Right lobe of liver (tissue), 4 donors: ENCODE measurements at regions not wholly inside any gene's neighbourhood (a gene's known extent, or its start where the extent isn't known, plus 50 kb on each side); places are given as distances from the start of the nearest gene placed in this dataset.

Experiments
- POLR2A ChIP-seq: fragments of 450-650 bp; IDR thresholded peaks from one replicate; pipeline ENCODE4 v1.6.1; 2017; ENCODE audit warnings: antibody characterized with exemption, mild to moderate bottlenecking
- TF ChIP-seq, protein P1 (sequence below), 4 donors: fragments of 200-600 bp in 3 of 4; fragments of 450-650 bp in 1 of 4; IDR thresholded peaks; one replicate each; pipeline versions ENCODE4 v1.5.1 to v1.8.0; 2016 to 2022; ENCODE audit warnings: antibody characterized with exemption in 4 of 4, mild to moderate bottlenecking in 2 of 4
- donor health status: DM: no; HTN: no; CAD: no.
- donor health status: DM: no; HTN: no; CAD: no.
- donor health status: DM: no; HTN: yes; CAD: no.

- TF ChIP-seq, protein P1, sequence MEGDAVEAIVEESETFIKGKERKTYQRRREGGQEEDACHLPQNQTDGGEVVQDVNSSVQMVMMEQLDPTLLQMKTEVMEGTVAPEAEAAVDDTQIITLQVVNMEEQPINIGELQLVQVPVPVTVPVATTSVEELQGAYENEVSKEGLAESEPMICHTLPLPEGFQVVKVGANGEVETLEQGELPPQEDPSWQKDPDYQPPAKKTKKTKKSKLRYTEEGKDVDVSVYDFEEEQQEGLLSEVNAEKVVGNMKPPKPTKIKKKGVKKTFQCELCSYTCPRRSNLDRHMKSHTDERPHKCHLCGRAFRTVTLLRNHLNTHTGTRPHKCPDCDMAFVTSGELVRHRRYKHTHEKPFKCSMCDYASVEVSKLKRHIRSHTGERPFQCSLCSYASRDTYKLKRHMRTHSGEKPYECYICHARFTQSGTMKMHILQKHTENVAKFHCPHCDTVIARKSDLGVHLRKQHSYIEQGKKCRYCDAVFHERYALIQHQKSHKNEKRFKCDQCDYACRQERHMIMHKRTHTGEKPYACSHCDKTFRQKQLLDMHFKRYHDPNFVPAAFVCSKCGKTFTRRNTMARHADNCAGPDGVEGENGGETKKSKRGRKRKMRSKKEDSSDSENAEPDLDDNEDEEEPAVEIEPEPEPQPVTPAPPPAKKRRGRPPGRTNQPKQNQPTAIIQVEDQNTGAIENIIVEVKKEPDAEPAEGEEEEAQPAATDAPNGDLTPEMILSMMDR (IDR thresholded peaks at IDR 0.05): no peak
- no peak for TF ChIP-seq POLR2A
Measured at GRCh38 chr20:40452758-40453157, 236.3 kb downstream of the MAFB start.
